AG10803 (cell line): ENCODE measurements at regions not wholly inside any gene's neighbourhood (a gene's known extent, or its start where the extent isn't known, plus 50 kb on each side); places are given as distances from the start of the nearest gene placed in this dataset.

Experiments
- DNase-seq: peaks from one replicate; pipeline ENCODE4 v3.0.0; 2010; ENCODE audit warnings: low read depth
- H3K4me3 ChIP-seq: 2 replicates; pipeline ENCODE4 v1.5.1; 2011; ENCODE audit warnings: mild to moderate bottlenecking, low read length, control low read depth
- TF ChIP-seq, protein P1 (sequence below): conservative IDR thresholded peaks from 2 replicates; pipeline ENCODE4 v1.5.1; 2011; ENCODE audit warnings: mild to moderate bottlenecking, low read length, control low read depth, inconsistent platforms

DNA sequence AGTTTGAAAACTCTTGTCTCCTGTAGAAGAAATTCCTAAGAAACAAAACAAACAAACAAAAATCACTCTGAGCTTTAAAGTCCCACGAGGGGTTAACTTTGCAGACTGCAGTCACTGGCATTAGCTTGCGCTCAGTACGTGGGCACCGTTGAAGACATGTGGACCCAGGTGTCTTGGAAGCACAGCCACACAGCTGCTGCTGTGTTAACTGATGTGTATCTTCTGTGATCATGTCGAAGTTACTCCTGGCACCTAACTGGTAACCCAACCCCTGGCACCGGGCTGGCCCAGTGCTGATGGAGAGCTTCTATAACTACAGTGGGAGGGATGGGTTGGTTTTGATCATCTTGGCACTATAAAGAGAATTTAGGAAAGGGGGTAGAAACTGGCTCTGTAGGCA is 51.6 kb upstream of the FHL2 start:
- TF ChIP-seq, protein P1, sequence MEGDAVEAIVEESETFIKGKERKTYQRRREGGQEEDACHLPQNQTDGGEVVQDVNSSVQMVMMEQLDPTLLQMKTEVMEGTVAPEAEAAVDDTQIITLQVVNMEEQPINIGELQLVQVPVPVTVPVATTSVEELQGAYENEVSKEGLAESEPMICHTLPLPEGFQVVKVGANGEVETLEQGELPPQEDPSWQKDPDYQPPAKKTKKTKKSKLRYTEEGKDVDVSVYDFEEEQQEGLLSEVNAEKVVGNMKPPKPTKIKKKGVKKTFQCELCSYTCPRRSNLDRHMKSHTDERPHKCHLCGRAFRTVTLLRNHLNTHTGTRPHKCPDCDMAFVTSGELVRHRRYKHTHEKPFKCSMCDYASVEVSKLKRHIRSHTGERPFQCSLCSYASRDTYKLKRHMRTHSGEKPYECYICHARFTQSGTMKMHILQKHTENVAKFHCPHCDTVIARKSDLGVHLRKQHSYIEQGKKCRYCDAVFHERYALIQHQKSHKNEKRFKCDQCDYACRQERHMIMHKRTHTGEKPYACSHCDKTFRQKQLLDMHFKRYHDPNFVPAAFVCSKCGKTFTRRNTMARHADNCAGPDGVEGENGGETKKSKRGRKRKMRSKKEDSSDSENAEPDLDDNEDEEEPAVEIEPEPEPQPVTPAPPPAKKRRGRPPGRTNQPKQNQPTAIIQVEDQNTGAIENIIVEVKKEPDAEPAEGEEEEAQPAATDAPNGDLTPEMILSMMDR, result no peak
- DNase-seq, result no peak
- H3K4me3 ChIP-seq, result no peak overlapping the region

DNA sequence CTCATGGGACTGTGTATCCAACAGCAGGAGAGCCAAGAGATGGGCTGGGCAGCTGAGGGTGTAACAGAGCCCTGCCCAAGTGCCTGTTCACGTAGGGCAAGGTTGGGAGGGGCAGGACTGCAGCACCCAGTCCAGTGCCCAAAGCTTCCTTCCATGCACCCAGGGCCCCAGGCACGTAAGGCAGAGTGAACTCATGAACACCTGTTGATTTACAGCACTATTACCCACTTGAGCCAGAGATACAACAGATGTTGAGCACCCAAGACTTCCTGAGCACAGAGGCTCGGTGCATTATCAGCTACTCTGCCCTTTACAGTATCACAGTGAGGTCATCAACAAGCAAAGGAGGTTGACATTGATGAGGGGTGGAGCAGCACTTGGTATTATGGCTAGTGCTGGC is 50.2 kb upstream of the FHL2 start:
- no peak for DNase-seq
- TF ChIP-seq, protein P1, result no peak
- H3K4me3 ChIP-seq, result no peak overlapping the region
